ENCODE measurements at regions not wholly inside any gene's neighbourhood (a gene's known extent, or its start where the extent isn't known, plus 50 kb on each side); places are given as distances from the start of the nearest gene placed in this dataset.

DNA sequence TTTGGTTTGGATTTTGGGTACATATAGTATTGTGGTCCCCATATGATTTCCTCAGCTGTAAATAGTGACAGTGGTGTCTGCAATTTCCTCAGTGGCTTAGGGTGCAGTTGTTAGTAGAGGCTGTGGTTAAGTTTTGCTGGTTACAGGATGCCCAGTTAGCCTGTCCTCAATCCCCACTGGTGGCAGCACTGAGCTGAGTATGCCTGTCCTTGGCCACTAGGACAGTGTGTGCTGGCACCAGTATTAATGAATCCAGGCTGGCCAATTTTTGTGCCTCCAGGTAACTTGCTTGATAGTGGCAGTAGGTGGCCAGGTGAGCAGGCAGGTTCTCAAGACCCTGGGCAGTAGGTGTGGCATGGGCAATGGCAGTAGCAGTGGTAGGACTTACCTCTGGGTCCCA, 973.1 kb downstream of the TMEM182 start:
- Histone ChIP-seq H3K27ac (no peak overlapping the region), H3K4me1 (no peaks in the 10 kb centered on the region), H3K9me3 (peaks cover 0 to 48% (median 10%) of the 10 kb centered on the region in 11 donors), H3K4me3 (no peak overlapping the region), H3K27me3 (no peaks in the 10 kb centered on the region), H3K36me3 (no peaks in the 10 kb centered on the region)
- DNase-seq (no peak), ATAC-seq (no peak)
- TF ChIP-seq CTCF (IDR thresholded peaks at IDR 0.05), result no peak
- intact Hi-C loops (cut with DNase I), result no loop called here

- no peaks in the 10 kb centered on the region for H3K27me3 ChIP-seq
- no peaks in the 10 kb centered on the region for H3K4me1 ChIP-seq
- ATAC-seq (no peak), DNase-seq (no peak)
- TF ChIP-seq CTCF (IDR thresholded peaks at IDR 0.05), result no peak
- H3K36me3 ChIP-seq, result no peaks in the 10 kb centered on the region
- intact Hi-C loops (cut with DNase I), result no loop called here
- no peak overlapping the region for H3K27ac ChIP-seq
- peaks cover 0 to 29% (median 10%) of the 10 kb centered on the region in 11 donors for H3K9me3 ChIP-seq
- no peak overlapping the region for H3K4me3 ChIP-seq
- WGBS, 2 donors, result 84 to 87% methylated on average over 3 of the region's 3 CpGs
Measured at GRCh38 chr2:103738108-103738507, 976.3 kb downstream of the TMEM182 start.

- no peaks in the 10 kb centered on the region for H3K36me3 ChIP-seq
- ATAC-seq (no peak), DNase-seq (no peak)
- intact Hi-C loops (cut with DNase I), result no loop called here
- peaks cover 0 to 25% (median 10%) of the 10 kb centered on the region in 11 donors for H3K9me3 ChIP-seq
- no peaks in the 10 kb centered on the region for H3K27me3 ChIP-seq
- no peak overlapping the region for H3K4me3 ChIP-seq
- WGBS, 2 donors, result 44 to 55% methylated on average over 1 of the region's 1 CpG
- H3K4me1 ChIP-seq, result no peaks in the 10 kb centered on the region
- TF ChIP-seq CTCF (IDR thresholded peaks at IDR 0.05), result no peak
- H3K27ac ChIP-seq, result no peak overlapping the region
Measured at GRCh38 chr2:103738606-103739005, 976.8 kb downstream of the TMEM182 start.

DNA sequence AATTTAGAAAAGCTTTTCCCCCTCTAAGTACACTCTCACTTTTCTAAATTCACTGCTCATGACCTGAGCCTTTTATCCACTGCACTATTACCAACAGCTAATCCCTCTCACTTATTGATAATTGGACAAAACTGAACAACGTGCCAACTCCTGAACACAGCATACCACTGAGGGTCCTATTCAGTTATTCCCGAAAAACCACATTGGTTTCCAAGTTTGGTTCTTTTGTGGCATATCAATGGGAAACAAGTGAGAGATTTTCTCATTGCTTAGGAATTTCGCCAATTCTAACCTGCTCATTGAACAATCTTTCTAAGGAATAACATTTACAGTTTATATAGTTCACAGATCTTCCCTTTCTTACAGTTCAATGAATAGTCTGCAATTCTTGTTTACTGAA, 977.4 kb downstream of the TMEM182 start:
- DNase-seq (no peak), ATAC-seq (no peak)
- intact Hi-C loops (cut with DNase I), result no loop called here
- no peak for TF ChIP-seq CTCF (IDR thresholded peaks at IDR 0.05)
- no peaks in the 10 kb centered on the region for H3K4me1 ChIP-seq
- H3K9me3 ChIP-seq, result peaks cover 0 to 20% (median 6%) of the 10 kb centered on the region in 11 donors
- H3K36me3 ChIP-seq, result no peaks in the 10 kb centered on the region
- H3K27ac ChIP-seq, result no peak overlapping the region
- no peak overlapping the region for H3K4me3 ChIP-seq
- no peaks in the 10 kb centered on the region for H3K27me3 ChIP-seq
- whole genome bisulfite sequencing, 2 donors, result 71 to 79% methylated on average over 3 of the region's 3 CpGs

GRCh38 chr2:103739921-103740320, 978.1 kb downstream of the TMEM182 start:
- no peaks in the 10 kb centered on the region for H3K27me3 ChIP-seq
- ATAC-seq (no peak), DNase-seq (no peak)
- TF ChIP-seq CTCF (IDR thresholded peaks at IDR 0.05), result no peak
- H3K4me3 ChIP-seq, result no peak overlapping the region
- WGBS, 2 donors, result 62 to 69% methylated on average over 1 of the region's 1 CpG
- H3K36me3 ChIP-seq, result no peaks in the 10 kb centered on the region
- peaks cover 0 to 12% (median 1%) of the 10 kb centered on the region in 11 donors for H3K9me3 ChIP-seq
- H3K4me1 ChIP-seq, result no peaks in the 10 kb centered on the region
- no peak overlapping the region for H3K27ac ChIP-seq
- intact Hi-C loops (cut with DNase I), result no loop called here

Measured in heart right ventricle (tissue), 16 donors.